ENCODE measurements at regions not wholly inside any gene's neighbourhood (a gene's known extent, or its start where the extent isn't known, plus 50 kb on each side); places are given as distances from the start of the nearest gene placed in this dataset.

DNA sequence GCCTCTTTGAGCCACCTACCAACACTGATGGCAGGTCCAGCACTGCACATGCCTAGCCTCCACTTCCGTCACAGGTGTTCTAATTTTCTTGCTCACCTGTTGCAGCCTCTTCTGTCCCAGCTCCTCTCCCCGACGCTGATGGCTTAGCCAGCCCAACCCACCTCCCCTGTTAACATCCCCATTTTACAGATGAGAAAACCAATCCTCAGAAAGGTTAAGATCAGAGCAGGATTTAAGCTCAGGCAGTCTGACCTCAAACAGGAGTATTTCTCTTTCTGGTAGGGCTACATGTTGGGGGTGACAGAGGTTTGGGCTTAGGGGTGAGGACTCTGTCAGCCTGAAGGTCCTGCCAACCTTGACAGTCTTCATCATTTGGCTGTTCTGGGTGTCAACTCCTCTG, 74.5 kb upstream of the PITX1 start:
- 89 to 97% methylated on average over 3 of the region's 3 CpGs for WGBS, 2 donors
- TF ChIP-seq, protein P1, sequence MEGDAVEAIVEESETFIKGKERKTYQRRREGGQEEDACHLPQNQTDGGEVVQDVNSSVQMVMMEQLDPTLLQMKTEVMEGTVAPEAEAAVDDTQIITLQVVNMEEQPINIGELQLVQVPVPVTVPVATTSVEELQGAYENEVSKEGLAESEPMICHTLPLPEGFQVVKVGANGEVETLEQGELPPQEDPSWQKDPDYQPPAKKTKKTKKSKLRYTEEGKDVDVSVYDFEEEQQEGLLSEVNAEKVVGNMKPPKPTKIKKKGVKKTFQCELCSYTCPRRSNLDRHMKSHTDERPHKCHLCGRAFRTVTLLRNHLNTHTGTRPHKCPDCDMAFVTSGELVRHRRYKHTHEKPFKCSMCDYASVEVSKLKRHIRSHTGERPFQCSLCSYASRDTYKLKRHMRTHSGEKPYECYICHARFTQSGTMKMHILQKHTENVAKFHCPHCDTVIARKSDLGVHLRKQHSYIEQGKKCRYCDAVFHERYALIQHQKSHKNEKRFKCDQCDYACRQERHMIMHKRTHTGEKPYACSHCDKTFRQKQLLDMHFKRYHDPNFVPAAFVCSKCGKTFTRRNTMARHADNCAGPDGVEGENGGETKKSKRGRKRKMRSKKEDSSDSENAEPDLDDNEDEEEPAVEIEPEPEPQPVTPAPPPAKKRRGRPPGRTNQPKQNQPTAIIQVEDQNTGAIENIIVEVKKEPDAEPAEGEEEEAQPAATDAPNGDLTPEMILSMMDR (IDR thresholded peaks at IDR 0.05) = no peak
- FAIRE-seq (no peak), ATAC-seq (no peak), DNase-seq (peak in 1 of 6 donors; percentile 9)
- H3K36me3 ChIP-seq = no peaks in the 10 kb centered on the region
- no peak overlapping the region for H3K4me3 ChIP-seq
- no peaks in the 10 kb centered on the region for H3K4me1 ChIP-seq
- H3K27me3 ChIP-seq = no peaks in the 10 kb centered on the region
- intact Hi-C loops (cut with DNase I) = no loop called here
- H3K9me3 ChIP-seq = no peaks in the 10 kb centered on the region
- H3K27ac ChIP-seq = no peak overlapping the region

DNA sequence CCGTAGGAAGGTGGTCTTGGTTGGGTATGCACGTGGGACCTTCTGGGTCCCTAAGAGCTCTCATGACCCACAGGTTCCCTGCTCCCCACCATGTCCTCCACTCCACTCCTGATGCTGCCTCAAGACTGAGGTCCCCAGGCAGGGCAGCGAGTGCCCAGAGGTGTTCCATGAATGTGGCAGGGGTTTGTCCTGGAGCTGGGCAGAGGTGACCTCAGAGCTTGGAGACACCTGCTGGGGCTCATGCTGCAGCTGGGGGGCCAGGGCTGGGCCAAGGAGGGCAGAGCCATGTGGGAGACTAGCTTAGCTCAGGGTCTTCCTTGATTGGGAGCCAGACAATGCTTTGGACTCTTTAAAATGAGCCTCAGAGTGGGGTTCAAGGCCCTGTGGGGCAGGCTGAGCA, 74.0 kb upstream of the PITX1 start:
- no peak for ATAC-seq
- peak in 1 of 6 donors; percentile 40 for DNase-seq
- Histone ChIP-seq H3K27me3 (no peaks in the 10 kb centered on the region), H3K36me3 (no peaks in the 10 kb centered on the region), H3K4me1 (no peaks in the 10 kb centered on the region), H3K9me3 (no peaks in the 10 kb centered on the region), H3K4me3 (no peak overlapping the region), H3K27ac (no peak overlapping the region)
- no peak for FAIRE-seq
- intact Hi-C loops (cut with DNase I) = no loop called here
- TF ChIP-seq, protein P1 (IDR thresholded peaks at IDR 0.05) = no peak
- 74 to 97% methylated on average over 3 of the region's 3 CpGs for WGBS, 2 donors

DNA sequence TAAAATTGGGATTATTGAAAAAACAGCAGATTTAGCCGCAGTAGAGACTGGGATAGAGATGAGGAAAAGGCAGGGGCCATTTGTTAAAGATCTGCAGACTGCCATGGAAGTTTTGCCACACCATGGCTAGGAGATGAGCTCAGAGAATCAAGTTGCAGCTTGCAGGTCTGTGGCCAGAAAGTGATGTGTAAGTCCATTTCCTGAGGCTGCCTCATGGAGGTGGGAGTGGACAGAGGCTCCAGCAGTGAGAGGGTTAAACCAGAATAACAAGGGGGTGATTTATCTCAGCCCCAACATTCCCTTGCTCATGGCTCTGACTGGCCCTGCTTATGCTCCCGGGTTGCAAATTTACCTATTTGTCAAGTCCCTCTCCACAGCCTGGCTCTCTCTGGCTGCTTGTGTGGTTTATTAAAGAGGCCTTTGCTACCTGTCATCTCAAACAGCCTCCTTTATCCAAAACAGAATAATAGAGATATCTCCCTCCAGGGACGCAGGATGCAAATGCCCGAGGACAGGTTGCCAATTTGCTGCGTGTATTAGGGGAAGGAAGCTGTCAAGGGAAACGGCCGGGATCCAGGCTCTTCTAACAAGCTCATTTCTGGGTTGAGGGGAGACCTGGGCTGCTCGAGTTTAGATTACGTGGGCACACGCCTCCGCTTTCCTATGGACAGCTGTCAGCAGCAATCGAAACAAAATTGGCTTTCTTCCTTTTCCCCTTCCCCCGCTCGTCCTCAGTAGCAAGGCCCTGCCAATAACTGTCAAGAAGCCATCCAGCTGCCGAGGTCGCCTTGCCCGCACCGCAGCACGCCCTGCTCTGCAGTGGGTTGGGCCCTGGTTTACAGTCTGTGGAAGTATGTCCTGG, 72.8 kb upstream of the PITX1 start:
- Histone ChIP-seq H3K4me1 (no peaks in the 10 kb centered on the region), H3K36me3 (no peaks in the 10 kb centered on the region), H3K27ac (no peak overlapping the region), H3K9me3 (no peaks in the 10 kb centered on the region), H3K27me3 (no peaks in the 10 kb centered on the region), H3K4me3 (no peak overlapping the region)
- FAIRE-seq = no peak
- intact Hi-C loops (cut with DNase I) = no loop called here
- TF ChIP-seq, protein P1 (IDR thresholded peaks at IDR 0.05) = no peak
- WGBS, 2 donors = 35 to 48% methylated on average over 19 of the region's 19 CpGs
- ATAC-seq = no peak
- DNase-seq = peak in 1 of 6 donors; percentile 39

DNA sequence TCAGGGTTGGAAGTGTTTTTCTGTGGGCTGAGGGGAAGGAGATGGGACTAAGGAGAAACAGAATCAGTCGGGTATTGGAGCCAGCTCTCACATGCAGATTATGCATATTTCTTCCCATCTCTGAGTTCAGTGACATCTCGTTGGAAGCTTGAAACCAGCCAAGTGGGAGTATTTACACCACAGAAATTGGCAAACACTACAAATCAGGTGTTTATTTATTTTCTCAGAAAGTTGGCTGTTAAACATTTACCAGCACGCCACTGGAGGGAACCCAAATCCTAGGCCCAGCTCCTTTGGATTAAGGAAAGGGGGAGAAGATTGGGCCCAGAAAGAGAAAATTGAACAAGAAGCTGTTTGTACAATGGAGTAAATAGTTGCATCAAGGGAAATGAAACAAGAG, 72.1 kb upstream of the PITX1 start:
- TF ChIP-seq, protein P1 (IDR thresholded peaks at IDR 0.05) = no peak
- Histone ChIP-seq H3K27ac (no peak overlapping the region), H3K36me3 (no peaks in the 10 kb centered on the region), H3K4me3 (no peak overlapping the region), H3K27me3 (no peaks in the 10 kb centered on the region), H3K4me1 (no peaks in the 10 kb centered on the region), H3K9me3 (no peaks in the 10 kb centered on the region)
- WGBS, 2 donors = 51 to 61% methylated on average over 3 of the region's 3 CpGs
- ATAC-seq (no peak), DNase-seq (no peak), FAIRE-seq (no peak)
- intact Hi-C loops (cut with DNase I) = no loop called here

DNA sequence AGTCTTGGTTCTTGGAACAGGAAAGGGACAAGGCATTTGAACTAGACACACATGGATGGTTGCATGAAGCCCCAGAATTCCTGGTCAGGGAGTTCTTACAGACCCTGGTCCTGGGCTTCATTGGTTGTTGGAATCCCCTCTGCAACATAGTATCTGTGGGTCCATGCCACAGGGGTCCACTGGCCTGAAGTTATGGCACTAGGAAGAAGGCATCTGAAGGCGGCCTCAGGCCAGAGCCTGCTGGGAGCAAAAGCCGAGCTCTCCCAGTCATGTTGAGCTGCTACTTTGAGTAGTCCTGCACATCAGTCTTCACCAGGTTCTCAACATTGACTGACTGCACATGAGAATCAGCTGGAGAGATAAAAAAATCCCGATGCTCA, 71.1 kb upstream of the PITX1 start:
- DNase-seq = no peak
- H3K4me3 ChIP-seq = no peak overlapping the region
- H3K27me3 ChIP-seq = no peaks in the 10 kb centered on the region
- intact Hi-C loops (cut with DNase I) = no loop called here
- 82 to 90% methylated on average over 3 of the region's 3 CpGs for WGBS, 2 donors
- TF ChIP-seq, protein P1 (IDR thresholded peaks at IDR 0.05) = no peak
- no peak for FAIRE-seq
- no peaks in the 10 kb centered on the region for H3K9me3 ChIP-seq
- no peaks in the 10 kb centered on the region for H3K36me3 ChIP-seq
- no peak for ATAC-seq
- no peak overlapping the region for H3K27ac ChIP-seq
- H3K4me1 ChIP-seq = no peaks in the 10 kb centered on the region

All from pancreas (tissue), 10 donors.